Mammary epithelial cell (primary cell): ENCODE measurements at regions not wholly inside any gene's neighbourhood (a gene's known extent, or its start where the extent isn't known, plus 50 kb on each side); places are given as distances from the start of the nearest gene placed in this dataset.

ENCODE experiments used
- EZH2 ChIP-seq: IDR thresholded peaks from 2 replicates; pipeline ENCODE4 v1.6.1; 2012; ENCODE audit warnings: low read length, inconsistent platforms, borderline replicate concordance
- TF ChIP-seq, protein P1 (sequence below), 2 donors: IDR thresholded peaks in 1 of 2; conservative IDR thresholded peaks in 1 of 2; 2 replicates each; pipeline ENCODE4 v1.5.1; 2011 to 2012; ENCODE audit warnings: inconsistent platforms in 2 of 2, low read length in 2 of 2, mild to moderate bottlenecking in 2 of 2, control low read depth in 1 of 2, low read depth in 1 of 2; ENCODE audit not compliant: insufficient read depth in 1 of 2; ENCODE audit errors: extremely low read depth in 1 of 2

DNA sequence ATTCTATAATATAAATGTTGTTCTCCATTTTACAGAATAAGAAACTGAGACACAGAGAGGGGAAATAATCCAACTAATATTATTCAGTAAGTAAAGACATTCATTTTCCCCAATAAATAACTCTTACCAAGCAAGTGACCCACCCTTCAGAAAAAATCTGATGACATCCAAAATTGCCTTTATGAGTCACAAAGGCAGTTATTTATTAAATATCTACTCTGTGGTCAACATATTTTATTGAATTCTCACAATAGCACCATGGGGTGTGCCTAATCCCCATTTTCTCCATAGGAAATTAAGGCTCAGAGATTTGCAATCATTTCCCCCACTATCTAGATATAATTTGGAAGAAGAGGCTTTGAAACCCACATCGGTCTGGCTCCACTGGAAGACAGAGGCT, 161.5 kb upstream of the ISX start:
- no peak for TF ChIP-seq EZH2
- TF ChIP-seq, protein P1, sequence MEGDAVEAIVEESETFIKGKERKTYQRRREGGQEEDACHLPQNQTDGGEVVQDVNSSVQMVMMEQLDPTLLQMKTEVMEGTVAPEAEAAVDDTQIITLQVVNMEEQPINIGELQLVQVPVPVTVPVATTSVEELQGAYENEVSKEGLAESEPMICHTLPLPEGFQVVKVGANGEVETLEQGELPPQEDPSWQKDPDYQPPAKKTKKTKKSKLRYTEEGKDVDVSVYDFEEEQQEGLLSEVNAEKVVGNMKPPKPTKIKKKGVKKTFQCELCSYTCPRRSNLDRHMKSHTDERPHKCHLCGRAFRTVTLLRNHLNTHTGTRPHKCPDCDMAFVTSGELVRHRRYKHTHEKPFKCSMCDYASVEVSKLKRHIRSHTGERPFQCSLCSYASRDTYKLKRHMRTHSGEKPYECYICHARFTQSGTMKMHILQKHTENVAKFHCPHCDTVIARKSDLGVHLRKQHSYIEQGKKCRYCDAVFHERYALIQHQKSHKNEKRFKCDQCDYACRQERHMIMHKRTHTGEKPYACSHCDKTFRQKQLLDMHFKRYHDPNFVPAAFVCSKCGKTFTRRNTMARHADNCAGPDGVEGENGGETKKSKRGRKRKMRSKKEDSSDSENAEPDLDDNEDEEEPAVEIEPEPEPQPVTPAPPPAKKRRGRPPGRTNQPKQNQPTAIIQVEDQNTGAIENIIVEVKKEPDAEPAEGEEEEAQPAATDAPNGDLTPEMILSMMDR (conservative IDR thresholded peaks at IDR 0.05 in 1 of 2, IDR thresholded peaks at IDR 0.05 in 1 of 2; ENCODE audit: extremely low read depth in 1 of 2, insufficient read depth in 1 of 2, low read depth in 1 of 2, low read length in 2 of 2): no peak
